Neural progenitor cell (in vitro differentiated cells): ENCODE measurements at regions not wholly inside any gene's neighbourhood (a gene's known extent, or its start where the extent isn't known, plus 50 kb on each side); places are given as distances from the start of the nearest gene placed in this dataset.

Experiments
- EZH2 ChIP-seq: fragments of 200-600 bp; sonication (generic); IDR thresholded peaks from 2 replicates; pipeline ENCODE4 v1.6.1; 2017; ENCODE audit warnings: antibody characterized with exemption, mild to moderate bottlenecking, moderate library complexity
- EZH2phosphoT487 ChIP-seq: fragments of 200-600 bp; sonication (generic); IDR thresholded peaks from 2 replicates; pipeline ENCODE4 v1.6.1; 2017; ENCODE audit warnings: antibody characterized with exemption

- no peak for TF ChIP-seq EZH2
- no peak for TF ChIP-seq EZH2phosphoT487
Observed at GRCh38 chr22:25347752-25348102, 128.3 kb downstream of the CRYBB2 start.
